C4-2B (cell line): ENCODE measurements at regions not wholly inside any gene's neighbourhood (a gene's known extent, or its start where the extent isn't known, plus 50 kb on each side); places are given as distances from the start of the nearest gene placed in this dataset.

Experiments used
- CTCF ChIP-seq: fragments of 450-650 bp; conservative IDR thresholded peaks from 2 replicates; pipeline ENCODE4 v1.5.1; 2017; ENCODE audit warnings: mild to moderate bottlenecking
- ZFX ChIP-seq: fragments of 450-650 bp; IDR thresholded peaks from 2 replicates; pipeline ENCODE4 v1.6.1; 2017

DNA sequence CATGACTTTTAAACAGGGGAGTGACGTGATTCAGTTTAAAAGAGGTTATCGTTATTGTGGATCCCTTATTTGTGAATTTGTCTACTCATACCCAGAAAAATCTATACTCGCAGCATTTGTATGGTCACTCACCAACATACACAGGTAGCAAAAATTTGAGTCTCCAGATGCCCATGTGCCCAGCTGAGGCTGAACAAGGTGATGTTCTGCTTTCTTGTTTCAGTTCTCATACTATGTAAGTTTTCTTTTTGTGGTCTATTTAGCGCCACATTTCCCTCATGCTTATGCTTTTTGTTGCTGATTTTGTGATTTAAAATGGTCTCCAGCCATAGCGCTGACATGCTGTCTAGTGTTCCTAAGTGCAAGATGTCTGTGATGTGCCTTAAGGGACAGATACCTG, 312.9 kb upstream of the SEMA3A start:
- TF ChIP-seq CTCF: no peak
- no peak for TF ChIP-seq ZFX
